ENCODE measurements at regions not wholly inside any gene's neighbourhood (a gene's known extent, or its start where the extent isn't known, plus 50 kb on each side); places are given as distances from the start of the nearest gene placed in this dataset.

DNA sequence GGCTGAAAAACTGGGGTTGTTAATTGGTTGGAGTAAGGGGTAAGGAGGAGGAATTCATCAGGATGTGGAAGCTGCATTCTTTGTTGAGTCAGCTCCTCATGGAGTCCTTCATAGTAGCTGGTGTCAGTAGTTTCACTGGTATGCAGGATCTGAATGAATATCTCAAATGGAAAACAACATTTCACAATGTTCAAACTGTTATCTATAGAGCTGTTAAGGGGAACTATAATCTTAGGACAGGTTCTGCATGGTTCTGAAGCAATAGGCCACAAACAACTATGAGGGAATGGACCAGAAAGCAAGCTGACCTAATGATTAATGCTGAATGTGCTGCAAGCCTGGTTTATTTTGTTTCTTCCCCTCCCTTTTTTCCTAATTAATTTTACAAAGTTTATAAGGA is 225.8 kb downstream of the IPMK start:
- H3K4me3 Mint-ChIP-seq: no peak overlapping the region
- no peak for TF ChIP-seq CTCF (IDR thresholded peaks at IDR 0.05)
- ATAC-seq: no peak
- no peaks in the 10 kb centered on the region for H3K27me3 ChIP-seq (ENCODE audit: control insufficient read depth, insufficient read depth, low read length)
- no peaks in the 10 kb centered on the region for H3K4me1 ChIP-seq (ENCODE audit: control insufficient read depth, insufficient read depth, low read length)
- DNase-seq: no peak
- no peaks in the 10 kb centered on the region for H3K9me3 ChIP-seq (ENCODE audit: control insufficient read depth, insufficient read depth, low read length)
- no peaks in the 10 kb centered on the region for H3K4me1 Mint-ChIP-seq
- no peaks in the 10 kb centered on the region for H3K27me3 Mint-ChIP-seq (ENCODE audit: low read depth in 2 of 2)
- H3K36me3 ChIP-seq (ENCODE audit: control insufficient read depth, insufficient read depth, low read length): no peaks in the 10 kb centered on the region
- intact Hi-C loops (cut with micrococcal nuclease): no loop called here
- H3K36me3 Mint-ChIP-seq: peaks cover 7% of the 10 kb centered on the region
- no peak overlapping the region for H3K27ac ChIP-seq (ENCODE audit: low read length)
- H3K27ac Mint-ChIP-seq: no peak overlapping the region
- no peak overlapping the region for H3K4me3 ChIP-seq (ENCODE audit: low read length)
- peaks cover 6 to 7% of the 10 kb centered on the region in 2 donors for H3K9me3 Mint-ChIP-seq

DNA sequence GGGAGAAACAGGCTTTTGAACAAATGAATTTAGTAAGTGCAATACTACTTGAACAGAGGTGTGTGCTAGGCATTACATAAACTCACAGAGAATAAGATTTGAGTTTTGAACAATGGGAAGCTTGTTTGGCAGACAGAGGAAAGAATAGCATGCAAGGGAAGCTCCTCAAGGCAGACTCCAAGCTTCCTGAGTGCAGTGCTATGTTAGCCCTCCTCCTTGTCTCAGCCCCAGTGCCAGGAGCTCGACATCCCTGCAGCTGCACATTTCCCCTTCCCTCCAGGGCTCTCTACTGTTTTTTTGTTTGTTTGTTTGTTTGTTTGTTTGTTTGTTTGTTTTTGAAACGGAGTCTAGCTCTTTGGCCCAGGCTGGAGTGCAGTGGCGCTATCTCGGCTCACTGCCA is 237.5 kb downstream of the IPMK start:
- TF ChIP-seq CTCF (IDR thresholded peaks at IDR 0.05): no peak
- intact Hi-C loops (cut with micrococcal nuclease): no loop called here
- no peak overlapping the region for H3K27ac Mint-ChIP-seq
- no peaks in the 10 kb centered on the region for H3K36me3 Mint-ChIP-seq
- DNase-seq (no peak), ATAC-seq (no peak)
- no peak overlapping the region for H3K4me3 Mint-ChIP-seq
- peaks cover 6% of the 10 kb centered on the region in 2 donors for H3K9me3 Mint-ChIP-seq
- H3K4me3 ChIP-seq (ENCODE audit: low read length): no peak overlapping the region
- H3K27me3 Mint-ChIP-seq (ENCODE audit: low read depth in 2 of 2): no peaks in the 10 kb centered on the region
- H3K27me3 ChIP-seq (ENCODE audit: control insufficient read depth, insufficient read depth, low read length): no peaks in the 10 kb centered on the region
- no peaks in the 10 kb centered on the region for H3K36me3 ChIP-seq (ENCODE audit: control insufficient read depth, insufficient read depth, low read length)
- H3K27ac ChIP-seq (ENCODE audit: low read length): no peak overlapping the region
- H3K4me1 ChIP-seq (ENCODE audit: control insufficient read depth, insufficient read depth, low read length): no peaks in the 10 kb centered on the region
- no peaks in the 10 kb centered on the region for H3K4me1 Mint-ChIP-seq
- H3K9me3 ChIP-seq (ENCODE audit: control insufficient read depth, insufficient read depth, low read length): no peaks in the 10 kb centered on the region
- 85% methylated on average over 4 of the region's 4 CpGs for WGBS (ENCODE audit: insufficient coverage)

DNA sequence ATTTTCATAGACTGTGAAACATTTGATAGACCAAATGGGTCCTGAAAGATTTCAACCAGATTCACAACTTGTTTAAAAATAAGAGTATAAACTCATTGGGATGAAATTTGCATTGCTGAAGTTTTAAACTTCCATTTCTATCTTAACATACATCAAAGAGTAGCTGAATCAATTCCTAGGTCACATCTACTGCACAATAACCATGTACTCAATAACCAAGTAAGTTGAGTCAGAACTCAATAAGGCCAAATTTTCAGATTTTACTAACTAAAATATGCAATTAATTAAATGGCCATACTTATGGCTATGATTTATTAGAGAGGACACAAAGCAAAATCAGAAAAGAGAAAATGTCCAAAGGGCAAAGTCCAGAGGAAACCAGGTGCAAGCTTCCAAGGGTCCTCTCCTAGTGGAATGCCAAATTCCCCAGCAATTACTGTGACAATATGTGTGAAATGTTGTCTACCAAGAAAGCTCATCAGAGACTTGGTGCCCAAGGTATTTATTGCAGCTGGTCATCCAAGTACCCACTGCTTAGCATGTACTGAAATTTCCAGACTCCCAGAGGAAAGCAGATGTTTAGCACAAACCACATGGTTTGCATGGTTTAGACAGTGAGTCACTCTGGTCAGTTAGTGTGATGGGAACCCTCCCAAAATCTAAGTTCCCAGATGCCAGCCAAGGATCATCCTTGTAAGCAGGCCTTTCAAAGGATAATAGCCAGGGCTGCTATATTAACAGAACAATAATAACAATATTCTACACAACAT is 238.9 kb downstream of the IPMK start:
- no peaks in the 10 kb centered on the region for H3K4me1 ChIP-seq (ENCODE audit: control insufficient read depth, insufficient read depth, low read length)
- Mint-ChIP-seq H3K27ac (no peak overlapping the region), H3K27me3 (ENCODE audit: low read depth in 2 of 2) (no peaks in the 10 kb centered on the region), H3K36me3 (no peaks in the 10 kb centered on the region), H3K9me3 (peaks cover 2 to 3% of the 10 kb centered on the region in 2 donors), H3K4me3 (no peak overlapping the region), H3K4me1 (no peaks in the 10 kb centered on the region)
- ATAC-seq: no peak
- TF ChIP-seq CTCF (IDR thresholded peaks at IDR 0.05): no peak
- DNase-seq: no peak
- H3K36me3 ChIP-seq (ENCODE audit: control insufficient read depth, insufficient read depth, low read length): no peaks in the 10 kb centered on the region
- no peak overlapping the region for H3K4me3 ChIP-seq (ENCODE audit: low read length)
- H3K27me3 ChIP-seq (ENCODE audit: control insufficient read depth, insufficient read depth, low read length): no peaks in the 10 kb centered on the region
- H3K27ac ChIP-seq (ENCODE audit: low read length): no peak overlapping the region
- intact Hi-C loops (cut with micrococcal nuclease): no loop called here
- H3K9me3 ChIP-seq (ENCODE audit: control insufficient read depth, insufficient read depth, low read length): no peaks in the 10 kb centered on the region

- Histone ChIP-seq H3K9me3 (ENCODE audit: control insufficient read depth, insufficient read depth, low read length) (no peaks in the 10 kb centered on the region), H3K27me3 (ENCODE audit: control insufficient read depth, insufficient read depth, low read length) (no peaks in the 10 kb centered on the region), H3K27ac (ENCODE audit: low read length) (no peak overlapping the region), H3K4me3 (ENCODE audit: low read length) (no peak overlapping the region), H3K4me1 (ENCODE audit: control insufficient read depth, insufficient read depth, low read length) (no peaks in the 10 kb centered on the region), H3K36me3 (ENCODE audit: control insufficient read depth, insufficient read depth, low read length) (no peaks in the 10 kb centered on the region)
- Mint-ChIP-seq H3K27me3 (ENCODE audit: low read depth in 2 of 2) (no peaks in the 10 kb centered on the region), H3K4me1 (no peaks in the 10 kb centered on the region), H3K27ac (no peak overlapping the region), H3K36me3 (no peaks in the 10 kb centered on the region), H3K4me3 (no peak overlapping the region), H3K9me3 (peaks cover 3 to 5% of the 10 kb centered on the region in 2 donors)
- intact Hi-C loops (cut with micrococcal nuclease): no loop called here
- no peak for ATAC-seq
- 74% methylated on average over 1 of the region's 1 CpG for WGBS (ENCODE audit: insufficient coverage)
- TF ChIP-seq CTCF (IDR thresholded peaks at IDR 0.05): no peak
- DNase-seq: no peak
Measured at GRCh38 chr10:58027426-58027825, 240.3 kb downstream of the IPMK start.
